Hindlimb muscle (tissue), 1 donor: ENCODE measurements at regions not wholly inside any gene's neighbourhood (a gene's known extent, or its start where the extent isn't known, plus 50 kb on each side); places are given as distances from the start of the nearest gene placed in this dataset.

Experiments
- DNase-seq: peaks from one replicate; pipeline ENCODE4 v3.0.0-alpha.2; 2013

GRCh38 chr17:31702041-31702440, 157.0 kb downstream of the COPRS start:
- DNase-seq = no peak

GRCh38 chr17:31700973-31701372, 158.1 kb downstream of the COPRS start:
- no peak for DNase-seq

GRCh38 chr17:31699886-31700285, 159.2 kb downstream of the COPRS start:
- DNase-seq = no peak

DNA sequence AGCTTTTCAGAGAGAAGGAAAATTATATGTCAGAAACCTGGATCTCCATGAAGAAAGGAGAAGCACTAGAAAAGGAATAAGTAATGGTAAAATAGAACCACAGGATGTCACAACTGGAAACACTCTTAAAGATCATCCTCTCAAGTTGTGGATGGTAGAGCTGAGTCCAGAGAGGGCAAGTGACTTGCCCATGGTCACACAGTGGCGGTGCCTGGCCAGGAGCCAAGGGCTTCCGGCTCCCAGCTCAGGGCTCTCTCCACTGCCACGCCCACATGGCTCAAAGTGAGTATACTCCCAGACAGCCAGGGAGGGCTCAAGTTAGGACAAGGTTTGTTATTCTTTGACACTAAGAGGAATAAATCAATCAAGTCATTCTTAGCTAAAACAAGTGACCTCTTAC, 159.8 kb downstream of the COPRS start:
- no peak for DNase-seq

- no peak for DNase-seq
Measured at GRCh38 chr17:31698751-31699150, 160.3 kb downstream of the COPRS start.

GRCh38 chr17:31697838-31698237, 161.2 kb downstream of the COPRS start:
- no peak for DNase-seq

- DNase-seq = no peak
Measured at GRCh38 chr17:31696703-31697325, 162.2 kb downstream of the COPRS start.

GRCh38 chr17:31696184-31696602, 162.9 kb downstream of the COPRS start:
- peak; percentile 86 for DNase-seq

GRCh38 chr17:31695456-31696090, 163.5 kb downstream of the COPRS start:
- no peak for DNase-seq

DNA sequence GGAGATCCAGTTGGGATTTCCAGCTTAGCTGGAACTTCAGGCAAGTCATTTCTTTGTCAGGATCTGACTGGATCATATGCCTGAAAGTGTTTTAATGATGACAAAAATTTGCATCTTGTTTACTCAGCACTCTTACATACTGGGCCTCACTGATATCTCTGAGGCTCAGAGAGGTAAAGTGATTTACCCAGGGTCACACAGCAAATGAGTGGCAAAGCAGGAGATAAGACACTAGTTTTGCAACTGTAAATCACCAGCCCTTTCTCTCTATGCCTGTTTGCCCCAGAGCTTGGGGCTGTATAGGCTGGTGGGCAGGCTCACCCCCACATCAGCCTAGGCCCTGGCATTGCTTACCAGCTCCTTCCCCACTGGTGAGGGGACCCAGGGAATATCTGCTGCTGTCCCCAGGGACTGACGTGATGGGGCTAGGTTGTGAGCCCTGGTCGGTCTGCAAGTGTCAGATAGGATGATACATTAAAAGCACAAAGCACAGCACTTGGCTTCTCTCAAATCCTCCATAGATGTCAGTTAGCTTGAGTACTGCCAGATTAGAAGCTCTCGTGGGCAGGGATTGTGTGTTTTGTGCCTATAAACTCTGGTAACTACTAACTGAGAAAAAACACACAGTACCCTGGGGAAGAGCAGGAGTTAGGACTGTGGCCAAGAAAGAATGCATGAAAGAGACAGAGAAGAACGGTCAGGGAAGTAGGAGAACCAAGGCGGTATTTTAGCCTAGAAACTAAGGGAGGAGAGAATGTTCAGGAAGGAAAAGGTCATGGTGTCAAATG, 165.4 kb downstream of the COPRS start:
- no peak for DNase-seq

GRCh38 chr17:31692632-31693031, 166.4 kb downstream of the COPRS start:
- no peak for DNase-seq

- no peak for DNase-seq
Measured at GRCh38 chr17:31692027-31692426, 167.0 kb downstream of the COPRS start.

GRCh38 chr17:31691251-31691905, 167.7 kb downstream of the COPRS start:
- no peak for DNase-seq

DNA sequence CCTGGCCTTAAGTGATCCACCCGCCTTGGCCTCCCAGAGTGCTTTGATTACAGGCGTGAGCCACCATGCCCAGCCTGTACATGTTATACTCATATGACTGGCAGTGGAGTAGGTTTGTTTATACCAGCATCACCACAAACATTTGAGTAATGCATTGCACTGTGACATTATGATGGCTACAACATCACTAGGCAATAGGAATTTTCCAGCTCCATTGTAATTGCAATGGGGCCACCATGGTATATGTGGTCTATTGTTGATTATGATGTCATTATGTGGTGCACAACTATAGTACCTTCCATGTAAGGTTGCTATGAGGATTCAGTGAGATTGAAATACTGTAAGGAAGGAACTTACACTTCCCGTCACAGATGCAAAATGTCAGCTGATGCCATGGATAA, 168.9 kb downstream of the COPRS start:
- no peak for DNase-seq

DNA sequence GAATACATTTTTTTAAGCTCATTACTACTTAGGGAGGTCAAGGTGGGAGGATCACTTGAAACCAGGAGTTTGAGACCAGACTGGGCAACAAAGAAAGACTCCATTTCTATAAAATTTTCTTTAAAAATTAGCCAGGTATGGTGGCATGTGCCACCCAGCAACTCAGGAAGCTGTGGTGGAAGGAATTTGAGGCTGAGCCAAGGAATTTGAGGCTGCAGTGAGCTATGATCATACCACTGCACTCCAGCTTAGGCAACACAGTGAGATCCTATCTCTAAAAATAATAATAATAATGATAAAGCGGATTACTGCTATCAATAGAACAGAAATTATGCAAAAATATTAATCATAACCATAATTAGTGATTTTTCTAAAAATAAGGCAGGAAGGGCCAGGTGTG, 170.3 kb downstream of the COPRS start:
- DNase-seq = no peak

DNA sequence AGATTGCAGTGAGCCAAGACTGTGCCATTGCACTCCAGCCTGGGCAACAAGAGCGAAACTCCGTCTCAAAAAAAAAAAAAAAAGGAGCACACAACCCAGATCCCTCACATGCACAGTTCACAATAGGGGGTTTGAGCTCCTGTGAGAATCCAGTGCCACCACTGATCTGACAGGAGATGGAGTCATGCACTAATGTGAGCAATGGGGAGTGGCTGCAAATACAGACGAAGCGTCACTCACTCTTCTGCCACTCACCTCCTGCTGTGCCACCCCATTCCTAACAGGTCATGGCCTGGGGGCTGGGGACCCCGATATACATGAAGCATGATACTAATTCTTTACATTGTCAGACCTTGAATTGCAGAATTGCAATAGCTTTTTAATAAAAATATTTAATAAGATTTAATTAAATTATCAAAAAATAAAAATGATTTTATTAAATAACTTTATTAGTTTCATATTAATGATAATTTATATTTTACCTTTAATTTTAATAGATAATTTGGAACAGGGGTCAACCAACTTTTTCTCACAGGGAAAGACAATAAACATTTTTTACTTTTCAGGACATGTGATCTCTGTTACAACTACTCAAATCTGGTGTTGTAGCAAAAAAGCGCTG, 171.4 kb downstream of the COPRS start:
- DNase-seq = no peak

DNA sequence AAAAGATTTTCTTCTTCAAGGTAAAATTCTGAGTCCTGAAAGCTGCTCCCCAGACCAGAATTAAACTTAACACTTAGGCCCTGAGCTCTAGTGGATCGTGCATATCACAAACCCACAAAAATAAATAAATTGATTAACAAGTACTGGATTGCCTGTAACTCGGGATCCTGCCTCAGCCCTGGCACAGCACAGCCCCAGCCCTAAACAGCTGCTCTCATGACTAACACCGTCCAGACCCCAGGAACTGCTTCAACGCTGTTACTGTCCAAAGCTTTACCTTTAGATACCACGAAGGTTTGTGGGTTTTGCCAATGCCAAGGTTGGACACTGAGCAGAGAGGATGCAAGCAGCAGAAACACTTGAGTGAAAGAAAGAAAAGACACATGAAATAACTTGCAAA, 172.5 kb downstream of the COPRS start:
- DNase-seq = no peak

DNA sequence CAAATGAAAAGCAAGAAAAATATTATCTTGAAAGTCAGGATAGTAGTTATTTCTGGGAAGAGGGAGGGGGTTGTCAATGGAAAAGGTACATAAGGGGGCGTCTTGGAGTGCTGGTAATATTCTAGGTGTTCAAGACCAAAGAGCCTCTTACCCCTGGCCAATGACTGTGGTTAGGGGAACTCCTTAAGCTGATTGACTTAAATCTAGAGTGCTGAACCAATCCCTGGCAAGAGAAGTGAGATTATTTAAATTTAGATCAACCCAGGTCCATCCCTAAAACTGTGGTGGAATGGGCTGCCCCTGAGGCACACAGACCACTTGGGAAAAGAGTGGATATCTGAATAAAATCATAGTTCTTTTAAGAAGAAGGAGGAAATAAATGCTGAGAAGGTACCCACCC, 174.1 kb downstream of the COPRS start:
- DNase-seq = no peak

DNA sequence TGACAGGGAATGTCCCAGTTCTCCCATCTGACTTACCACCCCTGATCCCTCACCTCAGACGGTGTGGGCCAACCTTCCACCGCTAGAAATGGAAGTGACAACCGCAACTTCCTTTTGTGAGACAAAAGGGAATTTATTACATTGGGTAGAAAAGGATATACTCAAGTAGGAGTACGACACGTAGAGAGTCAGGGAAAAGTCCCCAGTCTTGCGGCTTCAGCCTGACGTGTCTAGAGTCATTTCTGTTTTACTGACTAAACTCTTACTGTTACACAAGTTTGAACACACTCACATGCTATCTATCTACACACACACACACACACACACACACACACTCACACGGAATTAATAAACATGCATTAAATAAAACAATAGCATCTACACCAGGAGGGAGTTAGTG, 178.9 kb downstream of the COPRS start:
- DNase-seq = no peak

DNA sequence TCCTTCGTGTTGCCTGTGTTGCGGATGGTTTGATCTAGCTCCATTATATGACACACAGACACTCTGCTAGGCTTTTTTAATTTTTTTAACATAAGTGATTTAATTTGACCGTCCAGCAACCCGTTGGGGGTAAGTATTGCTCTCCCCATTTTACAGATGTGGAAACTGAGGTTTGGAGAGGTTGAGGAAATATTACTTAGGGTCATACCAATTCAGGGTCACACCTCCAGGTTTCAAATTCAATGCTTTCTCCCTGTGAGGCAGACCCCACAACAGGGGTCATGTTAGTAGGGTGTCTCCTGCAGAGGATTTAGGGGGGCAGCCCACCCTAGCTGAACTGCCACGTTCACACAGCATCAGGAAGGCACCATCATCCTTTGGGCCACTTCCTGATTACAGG, 179.4 kb downstream of the COPRS start:
- no peak for DNase-seq

- no peak for DNase-seq
Measured at GRCh38 chr17:31678431-31678830, 180.6 kb downstream of the COPRS start.

- no peak for DNase-seq
Measured at GRCh38 chr17:31677681-31678080, 181.4 kb downstream of the COPRS start.

DNA sequence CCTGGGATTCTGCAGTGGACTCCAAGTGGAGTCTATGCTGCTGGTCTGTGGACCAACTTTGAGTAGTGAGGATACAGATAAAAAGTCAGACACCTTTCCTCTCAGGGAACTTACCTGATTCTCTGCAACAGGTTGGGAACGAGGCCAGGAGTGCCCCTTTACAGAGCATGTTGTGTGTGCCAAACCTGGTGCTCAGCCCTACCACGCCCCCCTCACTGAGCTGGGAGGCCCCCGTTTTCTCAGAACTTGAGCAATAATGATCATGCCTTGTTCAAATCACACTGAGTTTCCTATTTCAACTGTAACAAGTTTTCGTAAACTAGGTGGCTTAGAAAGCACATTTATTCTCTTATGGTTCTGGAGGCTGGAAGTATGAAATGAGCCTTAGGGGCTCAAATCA, 182.0 kb downstream of the COPRS start:
- DNase-seq = no peak
